ENCODE measurements at regions not wholly inside any gene's neighbourhood (a gene's known extent, or its start where the extent isn't known, plus 50 kb on each side); places are given as distances from the start of the nearest gene placed in this dataset.

DNA sequence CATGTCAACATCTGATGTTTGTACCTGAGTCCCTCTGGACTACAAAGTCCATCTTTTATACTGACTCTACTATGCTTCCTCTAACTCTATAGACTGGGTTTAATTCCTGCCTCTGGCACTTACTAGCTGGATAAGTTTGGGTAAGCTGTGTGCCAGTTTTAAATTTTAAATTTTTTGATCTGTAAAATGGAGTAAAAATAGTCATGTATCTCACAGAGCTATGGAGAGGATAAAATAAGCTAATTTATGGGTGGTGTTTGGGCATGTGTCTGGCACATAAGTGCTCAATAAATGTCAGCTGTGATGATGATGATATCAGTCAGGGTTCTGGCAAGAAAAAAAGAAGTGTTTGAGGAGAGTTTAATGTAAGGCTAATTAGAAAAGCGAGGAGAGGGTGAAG is 139.2 kb upstream of the C1orf21 start:
- WGBS, 2 donors = 94 to 95% methylated on average over 1 of the region's 1 CpG
- FAIRE-seq = no peak
- intact Hi-C loops (cut with DNase I) = loop anchor here in 1 of 3 donors (10.0 kb wide), 1 partner anchor 317 kb away; no protein-coding TSS in a partner anchor

DNA sequence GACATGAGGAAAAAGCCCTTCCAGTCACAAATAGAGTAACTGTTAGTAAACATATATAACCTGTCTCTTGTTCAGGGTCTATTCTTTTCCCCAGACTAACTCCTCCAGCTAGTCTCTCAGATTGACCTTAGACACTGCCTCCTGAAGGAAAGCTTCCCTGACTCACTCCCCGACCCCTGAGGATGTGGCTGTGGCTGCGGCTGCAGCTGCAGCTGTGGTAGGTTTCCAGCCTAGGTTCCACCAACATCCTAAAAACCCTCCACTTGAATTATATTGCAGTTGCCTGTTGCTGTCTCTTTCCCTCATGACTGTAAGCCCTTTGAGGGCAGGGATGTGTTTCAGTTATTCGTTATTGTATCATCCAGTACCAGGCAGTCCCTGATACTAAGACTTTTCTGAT is 132.9 kb upstream of the C1orf21 start:
- Histone ChIP-seq H3K9me3 (no peaks in the 10 kb centered on the region), H3K27ac (no peak overlapping the region), H3K4me1 (no peaks in the 10 kb centered on the region), H3K36me3 (no peaks in the 10 kb centered on the region), H3K27me3 (no peaks in the 10 kb centered on the region), H3K4me3 (no peak overlapping the region)
- FAIRE-seq (no peak), DNase-seq (no peak), ATAC-seq (no peak)
- 94 to 96% methylated on average over 3 of the region's 3 CpGs for WGBS, 2 donors
- TF ChIP-seq, protein P1, sequence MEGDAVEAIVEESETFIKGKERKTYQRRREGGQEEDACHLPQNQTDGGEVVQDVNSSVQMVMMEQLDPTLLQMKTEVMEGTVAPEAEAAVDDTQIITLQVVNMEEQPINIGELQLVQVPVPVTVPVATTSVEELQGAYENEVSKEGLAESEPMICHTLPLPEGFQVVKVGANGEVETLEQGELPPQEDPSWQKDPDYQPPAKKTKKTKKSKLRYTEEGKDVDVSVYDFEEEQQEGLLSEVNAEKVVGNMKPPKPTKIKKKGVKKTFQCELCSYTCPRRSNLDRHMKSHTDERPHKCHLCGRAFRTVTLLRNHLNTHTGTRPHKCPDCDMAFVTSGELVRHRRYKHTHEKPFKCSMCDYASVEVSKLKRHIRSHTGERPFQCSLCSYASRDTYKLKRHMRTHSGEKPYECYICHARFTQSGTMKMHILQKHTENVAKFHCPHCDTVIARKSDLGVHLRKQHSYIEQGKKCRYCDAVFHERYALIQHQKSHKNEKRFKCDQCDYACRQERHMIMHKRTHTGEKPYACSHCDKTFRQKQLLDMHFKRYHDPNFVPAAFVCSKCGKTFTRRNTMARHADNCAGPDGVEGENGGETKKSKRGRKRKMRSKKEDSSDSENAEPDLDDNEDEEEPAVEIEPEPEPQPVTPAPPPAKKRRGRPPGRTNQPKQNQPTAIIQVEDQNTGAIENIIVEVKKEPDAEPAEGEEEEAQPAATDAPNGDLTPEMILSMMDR (IDR thresholded peaks at IDR 0.05) = no peak
- intact Hi-C loops (cut with DNase I) = no loop called here

More for the DNA sequence above, 139.2 kb upstream of the C1orf21 start:
- H3K27me3 ChIP-seq = no peaks in the 10 kb centered on the region
- TF ChIP-seq, protein P1 (IDR thresholded peaks at IDR 0.05) = no peak
- DNase-seq = no peak
- no peaks in the 10 kb centered on the region for H3K9me3 ChIP-seq
- H3K4me1 ChIP-seq = peaks cover 0 to 3% (median 0%) of the 10 kb centered on the region in 3 donors
- ATAC-seq = no peak
- H3K36me3 ChIP-seq = no peaks in the 10 kb centered on the region
- no peak overlapping the region for H3K27ac ChIP-seq
- no peak overlapping the region for H3K4me3 ChIP-seq

DNA sequence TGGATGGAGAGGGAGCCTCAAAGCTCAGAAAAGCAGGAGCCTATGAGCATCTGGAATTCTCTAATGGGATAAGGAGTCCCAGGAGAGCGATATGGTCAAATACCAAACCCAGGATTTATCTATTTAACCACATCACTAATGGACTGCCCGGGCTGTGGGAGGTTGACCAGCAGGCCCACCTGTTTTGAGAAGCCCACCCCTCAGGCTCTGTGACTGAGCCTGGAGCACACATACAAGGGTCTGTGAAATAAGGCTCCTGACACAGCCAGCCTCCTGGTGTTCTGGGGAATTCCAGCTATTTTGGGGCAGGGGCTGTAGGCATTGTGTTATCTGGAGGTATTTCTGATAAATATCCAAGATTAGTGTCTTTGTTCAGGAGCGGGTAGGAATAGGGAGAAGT is 132.0 kb upstream of the C1orf21 start:
- FAIRE-seq (no peak), DNase-seq (no peak), ATAC-seq (no peak)
- no peak overlapping the region for H3K4me3 ChIP-seq
- TF ChIP-seq, protein P1 (IDR thresholded peaks at IDR 0.05) = no peak
- intact Hi-C loops (cut with DNase I) = no loop called here
- H3K9me3 ChIP-seq = no peaks in the 10 kb centered on the region
- WGBS, 2 donors = 89 to 98% methylated on average over 3 of the region's 3 CpGs
- no peak overlapping the region for H3K27ac ChIP-seq
- no peaks in the 10 kb centered on the region for H3K36me3 ChIP-seq
- H3K27me3 ChIP-seq = no peaks in the 10 kb centered on the region
- no peaks in the 10 kb centered on the region for H3K4me1 ChIP-seq

DNA sequence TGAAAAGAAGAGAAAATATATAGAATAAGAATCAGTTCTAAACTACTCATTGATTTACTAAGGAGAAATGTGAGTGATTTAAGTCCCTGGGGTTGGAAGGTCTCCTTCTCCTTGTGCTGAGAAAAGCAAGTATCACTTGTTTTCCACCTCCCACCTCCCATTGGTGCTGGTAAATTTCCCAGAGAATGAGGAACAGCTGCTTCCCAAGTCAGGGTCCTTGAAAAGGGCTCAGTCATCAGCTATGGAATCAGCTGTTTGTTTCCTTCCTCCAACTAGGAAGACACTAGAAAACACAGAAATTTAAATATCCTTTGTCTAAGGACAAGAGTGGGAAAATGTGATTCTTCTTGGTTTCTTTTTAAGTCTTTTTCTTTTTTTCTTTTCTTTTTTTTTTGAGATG is 131.3 kb upstream of the C1orf21 start:
- intact Hi-C loops (cut with DNase I) = no loop called here
- no peak for ATAC-seq
- no peak for FAIRE-seq

DNA sequence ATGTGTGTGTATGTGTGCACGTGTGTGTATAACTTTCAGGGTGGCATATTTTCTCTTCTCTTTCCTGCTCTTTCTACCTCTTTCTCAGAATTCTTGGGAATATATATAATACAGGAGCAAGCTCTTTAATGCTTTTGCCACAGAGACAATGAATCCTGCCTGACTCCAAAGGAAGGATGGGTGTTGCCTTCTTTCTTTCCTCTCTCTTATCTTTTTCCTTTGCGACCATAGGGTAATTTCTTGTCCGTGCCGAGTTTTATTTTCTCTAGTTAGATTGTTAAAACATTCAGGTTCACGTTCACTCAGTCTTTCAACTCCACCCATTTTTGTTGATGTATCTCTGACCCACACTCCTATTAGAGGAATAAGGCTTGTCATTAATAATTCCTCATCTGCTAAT is 129.0 kb upstream of the C1orf21 start:
- TF ChIP-seq, protein P1 (IDR thresholded peaks at IDR 0.05) = no peak
- no peaks in the 10 kb centered on the region for H3K27me3 ChIP-seq
- intact Hi-C loops (cut with DNase I) = no loop called here
- ATAC-seq = no peak
- no peaks in the 10 kb centered on the region for H3K9me3 ChIP-seq
- no peak overlapping the region for H3K27ac ChIP-seq
- no peak for FAIRE-seq
- 82% methylated on average over 5 of the region's 5 CpGs for WGBS, 2 donors
- H3K4me3 ChIP-seq = no peak overlapping the region
- no peak for DNase-seq
- H3K4me1 ChIP-seq = no peaks in the 10 kb centered on the region
- H3K36me3 ChIP-seq = no peaks in the 10 kb centered on the region

More for the DNA sequence above, 131.3 kb upstream of the C1orf21 start:
- H3K9me3 ChIP-seq = no peaks in the 10 kb centered on the region
- H3K27ac ChIP-seq = no peak overlapping the region
- no peak overlapping the region for H3K4me3 ChIP-seq
- no peaks in the 10 kb centered on the region for H3K4me1 ChIP-seq
- no peaks in the 10 kb centered on the region for H3K27me3 ChIP-seq
- DNase-seq = no peak
- H3K36me3 ChIP-seq = no peaks in the 10 kb centered on the region
- TF ChIP-seq, protein P1 (IDR thresholded peaks at IDR 0.05) = no peak

Data from pancreas (tissue), 10 donors.